Daoy (cell line): ENCODE measurements at regions not wholly inside any gene's neighbourhood (a gene's known extent, or its start where the extent isn't known, plus 50 kb on each side); places are given as distances from the start of the nearest gene placed in this dataset.

Experiments
- DNase-seq: peaks from one replicate; pipeline ENCODE4 v3.0.0-alpha.2; 2015; ENCODE audit warnings: low read depth

- DNase-seq, result no peak
Observed at GRCh38 chr1:34408011-34408410, 231.3 kb downstream of the C1orf94 start.

DNA sequence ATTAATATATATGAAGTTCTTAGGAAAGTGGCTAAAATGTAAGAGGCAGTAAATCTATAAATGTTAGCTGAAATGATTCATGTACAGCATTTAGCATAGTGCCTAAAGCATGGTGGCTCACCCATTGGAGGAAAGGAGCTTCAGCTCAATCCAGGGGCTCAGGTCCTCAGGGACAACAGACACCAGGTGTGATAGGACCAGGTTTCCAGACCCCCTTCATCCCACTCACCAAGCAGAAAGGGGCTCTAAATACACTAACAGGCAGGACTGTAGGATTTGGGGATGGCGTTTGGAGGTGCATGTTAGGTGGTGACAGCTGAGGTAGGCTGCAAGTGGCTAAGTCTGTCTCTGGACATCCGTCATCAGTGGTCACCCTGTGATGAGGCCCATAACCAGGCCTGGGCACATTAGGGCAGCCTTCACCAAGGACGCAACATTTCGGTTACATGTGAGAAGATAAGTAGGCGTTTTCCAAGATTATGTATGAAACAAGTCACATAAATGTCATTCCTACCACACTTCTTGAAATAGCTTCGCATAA, 233.1 kb downstream of the C1orf94 start:
- no peak for DNase-seq

GRCh38 chr1:34412598-34413370, 236.1 kb downstream of the C1orf94 start:
- DNase-seq, result no peak

DNA sequence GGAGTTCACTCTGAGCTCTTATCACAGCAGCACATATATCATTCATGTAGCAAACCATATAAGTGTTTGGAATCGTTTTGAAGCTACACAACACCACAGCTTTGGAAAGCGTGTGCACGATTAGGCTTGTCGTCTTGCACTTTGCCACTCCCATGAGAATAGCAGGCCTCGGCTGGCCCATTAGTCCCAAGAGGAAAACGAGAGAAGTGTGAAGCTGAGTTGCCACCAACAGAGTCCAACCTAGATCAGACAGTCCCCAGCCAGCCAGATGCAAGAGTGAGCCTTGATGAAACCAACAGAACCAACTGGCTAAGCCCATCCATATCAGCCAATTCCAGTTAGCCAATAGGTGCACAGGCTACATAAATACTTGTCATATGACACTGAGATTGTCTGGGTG, 238.4 kb downstream of the C1orf94 start:
- no peak for DNase-seq

GRCh38 chr1:34418166-34418565, 241.5 kb downstream of the C1orf94 start:
- no peak for DNase-seq

DNA sequence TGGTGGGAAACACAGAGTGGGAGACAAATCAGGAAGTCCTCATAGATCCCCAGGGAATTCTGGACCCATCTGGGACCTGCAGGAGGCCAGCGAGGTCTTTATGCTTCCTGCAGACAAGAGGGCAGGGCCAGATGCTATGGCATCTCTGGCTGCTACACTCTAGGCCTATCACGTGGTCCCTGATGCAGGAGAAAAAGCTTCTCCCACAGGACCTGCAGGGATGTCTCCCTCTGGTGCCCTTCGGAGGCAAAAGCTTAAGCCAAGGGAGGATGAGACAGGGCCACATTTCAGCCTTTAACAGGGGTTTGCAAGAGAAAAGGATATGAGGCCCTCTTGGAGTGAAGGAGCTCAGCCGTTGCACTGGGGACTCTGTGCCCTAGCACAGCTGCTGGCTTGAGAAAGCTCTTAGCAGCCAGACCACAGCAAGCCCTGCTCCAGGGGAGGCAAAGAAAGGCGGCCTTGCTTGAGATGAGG, 243.0 kb downstream of the C1orf94 start:
- DNase-seq, result peak; percentile 34

DNA sequence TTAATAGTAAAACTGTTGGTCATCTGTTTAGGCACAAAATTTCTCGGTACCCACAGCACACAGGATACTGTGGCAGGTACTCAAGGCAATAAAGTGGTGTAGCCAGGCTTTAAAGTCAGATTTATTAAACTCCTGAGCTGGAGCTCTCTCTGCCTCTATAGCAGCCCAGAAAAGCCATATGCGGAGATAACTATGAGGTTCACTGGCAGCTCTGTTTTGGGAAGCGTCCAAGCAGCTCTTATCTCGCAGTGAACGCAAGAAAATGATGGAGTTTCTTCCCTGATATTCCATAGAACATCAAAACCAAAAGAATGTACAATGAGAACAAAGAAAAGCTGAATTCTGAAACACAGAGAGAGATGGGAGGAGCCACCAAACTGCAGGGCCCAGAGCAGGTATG, 248.3 kb downstream of the C1orf94 start:
- no peak for DNase-seq

DNA sequence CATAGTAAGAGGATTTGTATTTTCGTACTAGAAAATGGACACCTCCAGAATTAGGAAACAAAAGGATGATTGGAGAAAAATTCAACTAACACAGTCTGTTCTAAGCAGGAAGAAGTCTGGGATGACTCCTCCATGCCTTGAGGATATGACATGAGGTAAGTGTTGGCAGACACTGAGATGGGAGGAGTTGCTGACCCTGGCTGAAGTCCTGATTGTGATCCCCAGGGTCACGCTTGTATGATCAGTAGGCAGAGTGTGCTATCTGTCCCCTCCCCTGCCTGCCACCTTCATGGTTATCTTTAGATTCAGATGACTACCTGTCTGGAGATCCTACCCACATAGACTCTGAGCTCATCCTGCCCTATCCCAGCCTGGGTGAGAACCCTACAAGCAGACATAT, 249.1 kb downstream of the C1orf94 start:
- peak; percentile 14 for DNase-seq

DNA sequence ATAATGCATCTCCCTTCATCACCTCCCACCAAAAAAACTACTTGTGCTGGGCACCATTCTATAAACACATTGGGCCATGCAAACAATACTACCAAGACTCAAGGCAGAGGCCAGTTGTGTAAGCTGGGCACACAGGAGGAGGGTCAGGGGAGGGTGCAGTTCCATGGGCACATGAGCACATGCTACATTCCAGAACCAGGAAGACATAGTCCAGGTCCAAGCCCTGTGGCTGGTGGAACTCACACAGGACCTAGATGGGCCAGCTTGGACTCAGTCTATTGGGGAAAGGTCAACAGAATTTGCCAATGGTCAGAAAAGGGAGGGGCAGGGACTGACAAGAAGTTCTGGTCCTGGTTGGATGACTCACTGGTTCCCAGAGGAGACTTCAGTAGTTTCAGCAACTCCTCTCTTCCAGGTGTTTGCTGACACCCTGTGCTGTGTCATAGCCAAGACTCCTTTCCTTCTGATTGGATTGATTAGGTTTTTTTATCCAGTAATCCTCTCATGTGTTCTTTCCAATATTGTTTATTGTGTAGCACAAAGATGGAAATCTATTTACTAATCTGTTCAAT, 249.7 kb downstream of the C1orf94 start:
- no peak for DNase-seq

GRCh38 chr1:34427170-34427569, 250.5 kb downstream of the C1orf94 start:
- no peak for DNase-seq

DNA sequence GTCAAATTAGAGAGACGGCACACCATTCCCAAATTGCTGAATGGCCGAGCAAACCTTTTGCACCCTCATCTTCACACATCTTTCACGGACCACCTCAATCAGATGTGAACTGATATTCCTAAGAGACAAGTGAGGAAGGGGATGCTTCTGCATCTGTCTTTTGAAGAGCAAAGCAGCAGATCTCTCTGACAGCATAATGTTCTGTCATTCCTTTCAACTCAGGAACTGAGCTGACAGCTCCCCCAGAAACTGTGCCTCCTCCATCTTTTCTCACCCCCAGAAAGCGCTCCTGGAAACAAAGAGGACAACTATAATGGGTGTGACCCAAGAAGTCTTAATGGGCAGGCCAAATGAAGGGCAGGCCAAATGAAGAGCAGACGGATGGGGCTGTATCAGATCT, 256.4 kb downstream of the C1orf94 start:
- DNase-seq, result no peak

- DNase-seq, result no peak
Observed at GRCh38 chr1:34436836-34437235, 260.1 kb downstream of the C1orf94 start.

DNA sequence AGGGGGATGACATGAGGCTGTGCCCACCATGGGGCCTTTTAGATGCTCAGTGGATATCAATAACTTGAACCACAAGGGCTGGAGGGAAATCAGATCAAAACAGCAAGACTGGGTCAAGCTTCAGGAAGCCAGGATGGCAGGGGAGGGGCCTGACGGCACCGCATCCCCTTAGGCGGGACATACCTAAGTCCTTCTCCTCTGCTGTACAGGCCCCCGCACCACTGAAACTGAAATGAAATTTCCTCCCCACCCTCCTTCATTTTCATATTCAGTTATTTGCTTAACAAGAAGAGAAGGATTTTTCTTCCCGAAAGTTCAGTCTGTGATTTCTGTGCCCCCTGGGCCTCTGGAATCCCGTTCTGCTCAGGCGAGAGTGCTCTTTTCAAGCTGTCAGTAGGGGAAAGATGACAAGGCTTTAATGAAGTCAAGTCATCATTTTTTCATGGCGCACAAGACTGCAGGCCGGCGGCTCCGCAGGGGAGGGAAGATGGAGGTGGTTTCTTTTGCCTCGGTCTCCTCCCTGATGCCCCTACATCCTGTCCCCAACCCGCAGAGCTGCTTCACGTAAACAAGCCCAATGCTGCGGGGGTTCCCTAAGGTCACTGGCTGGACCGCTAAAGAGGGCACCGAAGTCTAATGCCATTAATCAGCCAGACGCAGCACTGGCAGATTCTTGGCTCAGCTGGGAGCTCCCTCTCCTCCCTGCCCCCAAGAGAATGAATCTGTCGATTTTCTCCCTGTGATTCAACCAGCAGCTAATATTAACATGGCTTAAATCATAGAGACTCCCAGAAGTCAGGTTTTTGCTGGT, 264.8 kb downstream of the C1orf94 start:
- peak; percentile 9 for DNase-seq

- no peak for DNase-seq
Observed at GRCh38 chr1:34444516-34444915, 267.8 kb downstream of the C1orf94 start.

DNA sequence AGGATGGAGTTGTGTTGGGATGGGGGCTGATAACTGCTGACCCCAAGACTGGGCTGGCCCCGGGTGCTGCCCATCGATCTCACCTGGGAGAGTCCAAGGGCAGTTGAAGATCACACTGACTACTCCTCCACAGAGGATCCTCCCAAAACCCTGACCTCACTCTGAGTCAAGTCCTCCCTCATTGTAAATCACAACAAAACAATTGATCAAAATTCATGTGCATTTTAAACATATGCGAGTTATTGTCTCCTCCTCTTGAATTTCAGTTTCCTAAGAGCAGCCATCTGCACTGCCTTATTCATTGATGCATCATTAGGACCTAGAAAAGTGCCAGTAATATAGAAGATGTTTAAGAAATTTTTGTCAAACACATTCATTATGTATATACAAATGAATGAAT, 273.6 kb downstream of the C1orf94 start:
- DNase-seq, result no peak

DNA sequence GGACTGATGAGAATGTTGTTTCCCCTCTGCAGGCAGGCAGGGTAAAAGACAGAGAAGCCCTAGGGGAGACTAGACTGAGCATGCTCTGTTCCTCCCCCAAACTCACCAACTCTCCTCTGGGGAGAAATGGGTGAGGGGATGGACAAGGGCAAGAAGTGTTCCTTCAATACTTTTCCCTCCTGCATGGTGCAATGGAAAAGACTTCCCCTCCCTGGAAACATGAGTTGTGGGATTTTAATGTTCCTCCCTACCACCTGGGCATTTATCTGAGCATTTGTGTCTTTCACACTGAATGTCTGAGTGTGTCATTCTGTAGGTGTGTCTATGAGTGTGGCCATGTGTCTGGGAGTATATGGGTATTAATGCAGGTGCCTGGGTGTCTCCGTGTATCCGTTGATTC, 275.7 kb downstream of the C1orf94 start:
- DNase-seq, result no peak

- DNase-seq, result no peak
Observed at GRCh38 chr1:34455121-34455520, 278.4 kb downstream of the C1orf94 start.

DNA sequence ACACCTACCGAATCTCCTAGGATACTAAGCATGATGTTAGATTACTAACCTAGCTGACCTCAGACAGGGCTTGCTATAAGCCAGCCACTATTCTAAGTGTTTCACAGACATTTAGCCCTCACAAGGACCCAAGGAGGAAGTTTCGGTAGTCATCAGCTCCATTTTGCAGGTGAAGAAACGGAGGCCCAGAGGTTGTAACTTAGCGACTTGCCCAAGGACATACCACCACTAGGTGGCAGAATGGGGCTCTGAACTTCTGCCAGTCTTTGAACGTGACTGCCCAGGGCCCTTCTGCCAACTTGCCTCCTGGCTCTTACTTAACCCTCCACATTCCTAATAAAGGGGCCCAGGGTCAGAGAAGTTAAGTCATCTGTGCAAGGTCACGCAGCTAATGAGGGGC, 283.5 kb downstream of the C1orf94 start:
- DNase-seq, result peak; percentile 38

- no peak for DNase-seq
Observed at GRCh38 chr1:34470401-34470800, 284.4 kb upstream of the GJB5 start.

GRCh38 chr1:34474566-34474965, 280.3 kb upstream of the GJB5 start:
- DNase-seq, result no peak

DNA sequence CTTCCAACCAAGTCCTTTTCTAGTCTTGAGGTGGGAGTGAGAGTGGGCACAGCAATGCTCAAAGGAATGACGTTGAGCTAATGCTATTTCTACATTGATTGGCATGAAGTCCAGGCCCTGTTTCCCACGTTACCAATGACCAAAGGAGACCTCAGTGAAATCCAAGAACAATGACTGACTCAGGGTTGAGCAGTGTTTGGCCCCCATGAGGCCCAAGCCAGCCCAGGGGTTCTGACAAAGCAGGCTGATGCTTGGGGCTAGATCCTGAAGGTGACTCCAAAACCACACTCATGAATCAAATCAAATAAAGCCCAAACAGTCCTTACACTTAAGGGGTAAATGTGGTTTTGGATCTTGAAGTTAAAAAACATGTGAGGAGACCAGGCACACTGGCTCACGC, 278.5 kb upstream of the GJB5 start:
- DNase-seq, result peak; percentile 60

- DNase-seq, result peak; percentile 49
Observed at GRCh38 chr1:34477632-34478141, 277.2 kb upstream of the GJB5 start.
